NCI-H1105 treated with DMSO at 0.1 percent for 48 hours (cell line): ENCODE measurements at regions not wholly inside any gene's neighbourhood (a gene's known extent, or its start where the extent isn't known, plus 50 kb on each side); places are given as distances from the start of the nearest gene placed in this dataset.

Experiments used
- DNase-seq: peaks from one replicate; lab custom pipeline; 2025; lab: John Stamatoyannopoulos, UW

DNA sequence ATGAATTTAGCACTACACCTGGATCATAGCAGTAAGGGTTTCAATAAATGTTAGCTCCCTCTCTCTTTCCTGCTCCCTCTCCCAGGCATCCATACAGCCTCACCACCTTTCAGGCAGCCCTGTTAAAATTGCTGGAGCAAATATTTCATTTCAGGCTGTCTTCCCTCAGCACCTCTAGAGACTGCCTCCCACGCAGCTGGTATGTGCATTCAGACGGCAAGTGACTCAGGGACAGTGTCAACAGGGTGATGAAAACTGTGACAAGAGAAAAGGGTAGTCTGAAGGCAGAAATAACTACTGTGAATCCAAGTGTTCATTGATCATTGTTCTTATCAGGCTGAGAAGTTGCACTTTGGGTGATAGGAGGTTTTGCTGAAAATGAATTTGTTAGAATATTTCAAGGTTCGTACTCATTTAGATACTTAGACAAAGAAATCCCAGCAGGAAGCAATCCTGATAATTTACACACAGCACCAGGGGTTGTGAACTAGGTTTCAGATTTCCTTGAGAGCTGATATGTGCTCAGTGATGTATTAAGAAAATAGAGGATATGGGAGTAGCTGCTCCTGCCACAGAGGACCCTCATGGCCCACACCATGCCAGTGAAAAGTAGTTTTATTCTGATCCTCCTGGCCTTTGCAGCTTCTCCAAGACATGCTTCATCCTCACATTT lies 424.2 kb downstream of the FGF13 start:
- DNase-seq: no peak

GRCh38 chrX:138294951-138295350 lies 416.6 kb downstream of the FGF13 start:
- no peak for DNase-seq

DNA sequence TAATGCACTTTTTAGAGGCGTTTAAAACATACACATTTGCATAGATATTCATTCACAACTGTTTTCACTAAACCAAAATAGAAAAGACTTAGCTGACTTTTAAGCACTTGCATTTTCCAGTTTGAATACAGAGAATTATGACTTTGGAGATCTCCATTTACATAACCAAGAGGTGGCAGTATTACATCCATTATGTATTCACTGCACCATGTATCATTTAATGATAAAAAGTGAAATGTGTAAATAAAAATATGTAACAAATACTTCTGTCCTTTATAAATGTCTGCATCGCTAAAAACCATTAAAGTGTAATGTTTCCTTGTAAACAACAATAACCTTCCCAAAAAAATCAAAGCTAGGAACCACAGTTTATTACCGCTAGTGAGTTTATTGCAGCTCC lies 413.2 kb downstream of the FGF13 start:
- DNase-seq: no peak

- DNase-seq: no peak
These were observed 365.7 kb downstream of the FGF13 start for GRCh38 chrX:138345801-138346200.

- DNase-seq: no peak
These were observed 362.2 kb downstream of the FGF13 start for GRCh38 chrX:138349351-138349750.

- no peak for DNase-seq
These were observed 332.6 kb downstream of the FGF13 start for GRCh38 chrX:138378876-138379275.

DNA sequence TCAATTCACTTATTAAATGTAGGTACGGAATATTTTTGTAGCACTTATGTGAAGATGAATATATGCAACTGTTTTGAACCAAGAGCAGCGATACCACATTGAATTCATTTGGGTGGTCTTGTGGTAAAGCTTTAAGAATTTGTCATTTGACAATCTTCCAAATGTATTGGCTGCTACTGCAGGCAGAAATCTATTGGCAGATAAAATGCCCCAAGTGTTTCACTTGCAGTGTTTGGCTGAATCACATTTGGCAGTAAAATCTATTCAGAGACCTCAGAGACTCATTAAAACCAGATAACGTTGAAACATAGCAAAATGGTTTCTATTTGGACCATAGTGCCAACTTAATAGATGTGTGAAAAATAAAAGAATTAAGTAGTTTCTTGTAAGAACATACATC lies 303.4 kb downstream of the FGF13 start:
- no peak for DNase-seq

DNA sequence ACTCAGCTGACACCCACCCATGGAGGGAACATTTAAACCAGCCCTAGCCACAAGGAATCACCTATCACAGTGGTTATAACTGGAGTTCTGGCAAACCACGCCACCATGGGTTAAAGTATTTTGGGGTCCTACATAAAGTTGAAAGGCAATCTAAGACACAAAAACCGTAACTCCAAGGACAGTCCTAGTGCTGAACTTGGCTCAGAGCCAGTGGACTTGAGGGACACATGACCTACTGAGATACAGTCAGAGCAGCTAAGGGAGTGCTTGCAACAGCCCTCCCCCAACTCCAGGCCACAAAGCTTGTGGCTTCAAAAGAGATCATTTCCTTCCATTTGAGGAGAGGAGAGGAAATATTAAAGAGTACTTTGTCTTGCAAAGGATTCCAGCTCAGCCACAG lies 300.5 kb downstream of the FGF13 start:
- no peak for DNase-seq
